IMR-90 (cell line): ENCODE measurements at regions not wholly inside any gene's neighbourhood (a gene's known extent, or its start where the extent isn't known, plus 50 kb on each side); places are given as distances from the start of the nearest gene placed in this dataset.

Source experiments
- CEBPB ChIP-seq: IDR thresholded peaks from 2 replicates; pipeline ENCODE4 v1.6.1; 2012; ENCODE audit warnings: low read depth, low read length, improper control_type of control experiment
- CHD1 ChIP-seq: IDR thresholded peaks from 2 replicates; pipeline ENCODE4 v1.6.1; 2012; ENCODE audit warnings: low read depth, low read length, improper control_type of control experiment
- CTCF ChIP-seq: conservative IDR thresholded peaks from 2 replicates; pipeline ENCODE4 v1.5.1; 2012; ENCODE audit warnings: mild to moderate bottlenecking, low read depth, low read length, improper control_type of control experiment
- FOS ChIP-seq: fragments of 150-350 bp; IDR thresholded peaks from 2 replicates; pipeline ENCODE4 v1.6.1; 2016; ENCODE audit warnings: low read depth, low read length
- MAZ ChIP-seq: IDR thresholded peaks from 2 replicates; pipeline ENCODE4 v1.6.1; 2012; ENCODE audit warnings: low read depth, mild to moderate bottlenecking, low read length, improper control_type of control experiment, moderate library complexity, borderline replicate concordance
- POLR2A ChIP-seq: IDR thresholded peaks from 2 replicates; pipeline ENCODE4 v1.6.1; 2012; ENCODE audit warnings: mild to moderate bottlenecking, low read depth, low read length
- RCOR1 ChIP-seq: IDR thresholded peaks from 2 replicates; pipeline ENCODE4 v1.6.1; 2012; ENCODE audit warnings: mild to moderate bottlenecking, low read length, improper control_type of control experiment; ENCODE audit not compliant: insufficient replicate concordance
- RFX5 ChIP-seq: IDR thresholded peaks from 2 replicates; pipeline ENCODE4 v1.8.0; 2012; ENCODE audit warnings: low read depth, mild to moderate bottlenecking, low read length, moderate library complexity

- TF ChIP-seq MAZ (no peak), POLR2A (no peak), RCOR1 (no peak), CTCF (no peak), CEBPB (no peak), RFX5 (no peak), FOS (no peak), CHD1 (no peak)
These were observed 1042.2 kb upstream of the CNTNAP5 start for GRCh38 chr2:122982936-122983335.
